Left ventricle myocardium superior (tissue), 1 donor: ENCODE measurements at regions not wholly inside any gene's neighbourhood (a gene's known extent, or its start where the extent isn't known, plus 50 kb on each side); places are given as distances from the start of the nearest gene placed in this dataset.

ENCODE experiments used
- ATAC-seq: fragments of 200-7000 bp; cut with Tn5 transposase; one replicate; pipeline ENCODE4 v1.9.1; 2020; ENCODE audit warnings: mild to moderate bottlenecking, moderate library complexity
- DNase-seq: peaks from one replicate; pipeline ENCODE4 v3.0.0-alpha.2; 2020
- intact Hi-C: fragments of 100-400 bp; cut with micrococcal nuclease; formaldehyde crosslinking; loops from one replicate; pipeline ENCODE4 v1.11.0; 2022
- donor health status: DM: no; HTN: yes; CAD: no; lungs with severe emphysema.

DNA sequence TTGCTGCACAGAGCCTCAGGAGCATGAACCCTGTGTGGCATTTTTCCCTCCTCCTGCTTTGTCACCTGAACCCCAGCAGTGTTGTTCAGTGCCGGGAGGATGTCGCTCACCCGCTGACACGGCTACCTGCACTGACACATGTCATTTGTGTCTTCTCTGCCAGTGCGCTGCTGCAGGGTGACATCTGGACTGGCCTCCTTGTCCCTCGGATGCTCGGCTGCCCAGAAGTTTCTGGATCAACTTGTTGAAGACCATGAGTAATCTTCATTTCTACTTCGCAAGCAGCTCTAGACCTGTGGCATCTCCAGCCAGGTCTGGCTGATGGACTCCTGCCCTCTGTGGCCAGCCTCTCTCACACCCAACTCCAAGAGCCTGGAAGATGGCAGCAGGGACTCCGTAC, 311.1 kb upstream of the C2CD4B start:
- intact Hi-C loops = no loop called here
- ATAC-seq (no peak), DNase-seq (no peak)

DNA sequence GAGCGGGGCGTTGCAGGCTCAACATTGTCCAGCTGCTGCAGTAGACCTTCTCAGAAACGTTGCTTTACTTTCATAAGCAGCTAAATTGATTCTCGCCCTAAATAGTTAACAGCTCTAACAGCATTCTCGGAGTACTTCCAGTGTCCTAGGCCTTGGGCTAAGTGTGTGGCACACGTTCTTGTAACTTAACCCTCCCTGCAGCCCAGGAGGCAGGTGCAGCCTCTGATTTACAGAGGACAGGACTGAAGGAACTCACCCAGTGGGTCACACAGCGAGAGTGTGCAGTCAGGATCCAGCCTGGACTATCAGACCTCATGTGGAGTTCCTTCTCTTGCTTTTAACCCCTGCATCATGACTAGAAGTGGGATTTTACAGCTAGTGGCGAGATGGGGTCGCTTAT, 312.8 kb upstream of the C2CD4B start:
- DNase-seq (no peak), ATAC-seq (no peak)
- intact Hi-C loops = no loop called here

DNA sequence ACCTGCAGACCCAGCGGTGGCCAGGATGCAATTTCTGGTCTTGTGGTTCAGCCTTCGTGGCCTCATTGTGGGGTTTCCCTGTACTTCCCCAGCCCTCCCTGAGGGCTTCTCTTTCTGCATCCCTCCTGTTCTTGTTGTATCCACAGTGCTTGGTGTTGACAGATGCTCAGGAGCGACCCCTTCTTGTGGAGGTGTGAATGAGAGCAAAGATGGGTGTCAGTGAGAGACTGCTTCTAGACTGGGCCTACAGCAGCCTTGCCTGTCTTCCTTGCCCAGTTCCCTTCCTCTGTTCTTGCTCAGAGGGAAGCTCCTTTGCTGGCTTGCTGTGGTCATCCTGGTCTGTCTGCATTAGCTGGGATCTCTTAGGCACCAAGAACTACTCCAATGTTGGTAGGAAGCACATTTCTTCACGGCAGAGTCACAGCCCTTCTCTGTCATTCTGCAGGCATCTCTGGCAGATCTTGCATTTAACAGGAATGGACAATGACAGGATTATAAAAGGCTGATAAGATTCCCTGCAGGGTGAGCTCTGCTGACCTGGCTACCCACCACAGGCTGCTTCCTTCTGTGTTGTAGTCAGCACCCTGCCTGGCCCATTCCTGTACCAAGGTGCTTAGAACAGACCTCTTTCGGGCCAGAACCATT, 317.8 kb upstream of the C2CD4B start:
- intact Hi-C loops = no loop called here
- DNase-seq = no peak
- ATAC-seq = peak; percentile 48

DNA sequence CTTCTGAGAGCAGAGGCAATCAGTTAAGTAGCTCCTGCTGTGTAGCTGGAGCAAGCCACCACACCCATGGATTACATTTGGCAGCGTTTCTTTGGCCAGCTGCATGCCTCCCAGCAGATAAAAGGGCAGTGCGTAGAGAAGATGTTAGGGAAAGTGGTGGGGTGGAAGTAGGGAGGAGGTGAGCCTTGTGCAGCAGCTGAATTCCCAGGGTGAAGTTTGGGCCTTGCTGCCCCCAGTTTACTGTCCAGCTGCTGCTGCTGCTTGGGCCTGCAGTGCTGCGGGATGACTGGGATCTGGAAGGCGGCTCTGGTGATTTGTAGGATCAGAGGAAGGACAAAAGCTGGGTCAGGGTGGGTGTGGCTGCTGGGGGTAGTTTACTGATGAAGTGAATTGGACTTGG, 318.7 kb upstream of the C2CD4B start:
- intact Hi-C loops = no loop called here
- ATAC-seq (peak; percentile 93), DNase-seq (peak; percentile 47)

DNA sequence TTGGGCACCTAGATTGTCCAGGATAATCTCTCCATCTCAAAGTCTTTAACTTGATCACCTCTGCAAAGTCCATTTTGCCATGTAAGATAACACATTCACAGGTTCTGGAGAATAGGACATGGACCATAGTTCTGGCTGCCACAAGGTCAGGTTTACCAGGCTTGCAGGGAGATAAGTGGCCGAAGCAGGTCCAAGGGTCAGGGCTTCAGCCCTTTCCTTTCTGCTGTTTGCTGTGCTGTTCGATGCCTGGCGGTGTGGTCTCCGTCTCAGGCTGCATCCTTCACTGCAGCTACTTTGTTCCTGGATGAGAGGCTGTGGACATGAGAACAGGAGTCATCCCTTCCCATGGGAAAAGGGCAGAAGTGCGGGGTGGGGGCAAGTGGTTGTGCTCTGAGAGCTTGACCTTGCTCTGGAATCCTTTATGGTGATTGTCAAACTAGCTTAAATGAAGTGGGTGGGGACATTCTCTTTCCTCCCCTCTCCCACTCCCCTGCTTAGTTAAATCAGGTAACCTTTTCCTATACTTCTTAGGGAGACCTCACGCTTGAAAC, 320.2 kb upstream of the C2CD4B start:
- intact Hi-C loops = no loop called here
- ATAC-seq = no peak
- DNase-seq = no peak

DNA sequence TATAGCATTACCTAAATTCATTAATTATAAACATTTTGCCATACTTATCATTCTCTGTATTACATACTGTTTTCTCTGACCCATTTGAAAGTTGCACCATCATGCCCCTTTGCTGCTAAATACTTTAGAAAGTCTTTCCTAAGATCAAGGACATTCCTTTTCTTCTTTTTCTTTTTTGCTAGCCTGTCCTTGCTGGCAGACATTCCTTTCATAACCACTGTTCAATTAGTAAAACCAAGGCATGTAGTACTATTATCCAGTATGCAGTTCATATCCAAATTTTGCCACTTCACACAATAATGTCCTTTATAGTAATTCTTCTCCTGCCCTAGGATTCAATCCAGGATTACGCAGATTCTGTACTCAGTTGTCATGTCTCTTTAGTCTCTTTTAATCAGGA, 321.0 kb upstream of the C2CD4B start:
- ATAC-seq = no peak
- intact Hi-C loops = no loop called here
- no peak for DNase-seq

DNA sequence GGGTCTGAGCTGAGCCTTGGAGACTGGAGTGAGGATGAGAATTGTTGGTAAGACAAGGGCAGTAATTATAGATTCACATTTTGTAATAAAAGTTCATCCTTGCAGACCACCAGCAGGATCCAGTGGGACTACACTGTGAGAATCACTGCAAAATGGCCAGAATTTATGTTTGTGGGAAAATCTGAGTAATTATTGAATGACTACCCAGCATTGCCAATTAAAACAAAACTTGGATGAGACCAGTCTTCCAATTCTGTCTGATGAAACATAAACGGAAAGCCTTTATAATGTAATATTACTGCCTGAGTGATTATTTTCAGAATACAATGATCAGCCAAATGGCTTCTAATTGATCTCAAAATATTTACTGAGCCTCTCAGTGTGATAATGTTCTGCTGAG, 323.3 kb upstream of the C2CD4B start:
- DNase-seq (no peak), ATAC-seq (no peak)
- intact Hi-C loops = no loop called here

DNA sequence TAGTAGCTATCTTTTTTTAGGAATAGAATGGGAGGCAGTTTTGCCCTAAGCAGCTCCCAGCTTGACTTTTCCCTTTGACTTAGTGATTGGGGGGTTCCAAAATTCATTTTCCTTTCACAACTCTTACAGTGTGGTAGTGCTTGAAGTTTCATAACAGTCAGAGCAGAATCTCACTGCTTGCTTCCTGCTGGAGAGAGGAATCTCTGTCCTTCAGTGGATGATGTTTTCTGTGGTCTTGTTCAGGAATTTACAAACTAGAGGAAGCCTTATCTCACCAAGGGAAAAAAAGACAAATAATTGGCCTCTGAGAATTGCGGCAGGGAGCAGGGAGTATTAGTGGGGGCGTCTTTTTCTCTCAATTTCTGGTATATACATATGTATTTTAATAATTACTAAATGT, 326.6 kb upstream of the C2CD4B start:
- intact Hi-C loops = no loop called here
- ATAC-seq = no peak
- DNase-seq = no peak

DNA sequence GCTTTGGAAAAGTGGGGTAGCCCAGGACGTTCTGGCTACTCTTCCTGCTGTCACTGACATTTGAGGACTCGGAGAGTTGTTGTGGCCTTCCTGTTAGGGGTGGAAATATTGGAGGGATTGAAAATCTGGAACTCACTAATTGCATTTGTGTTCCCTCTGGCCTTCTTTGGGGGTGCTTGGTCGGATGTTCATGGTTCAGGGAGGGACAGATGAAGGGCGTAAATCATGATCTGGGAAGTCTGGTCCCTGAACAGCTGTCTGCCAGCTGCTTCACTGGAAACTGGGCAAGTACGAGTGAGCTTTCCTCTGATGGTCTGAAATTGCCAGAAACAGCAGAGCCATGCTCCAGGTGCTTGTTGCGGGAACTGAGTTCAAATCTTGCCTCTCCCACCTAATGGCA, 327.8 kb upstream of the C2CD4B start:
- DNase-seq (peak; percentile 56), ATAC-seq (peak; percentile 60)
- intact Hi-C loops = no loop called here

DNA sequence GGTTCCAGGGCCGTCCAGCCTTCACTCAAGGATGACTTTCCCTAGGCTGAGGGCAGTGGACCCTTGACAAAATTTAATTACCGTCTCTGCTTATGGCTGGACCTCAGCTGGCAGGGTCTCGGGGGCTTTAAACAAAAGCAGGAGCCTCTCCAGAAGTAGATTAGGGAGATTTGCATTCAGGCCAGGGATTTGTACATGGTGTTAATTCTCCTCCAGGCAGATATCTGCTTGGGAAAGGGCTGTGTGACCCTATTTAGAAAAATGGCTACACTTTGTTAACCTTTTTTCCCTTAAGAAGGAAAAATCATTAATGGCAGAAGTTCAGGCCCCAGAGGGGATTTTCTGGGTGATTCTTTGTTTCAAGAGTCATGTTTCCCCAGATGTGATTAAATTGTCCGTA, 329.1 kb upstream of the C2CD4B start:
- DNase-seq (no peak), ATAC-seq (peak; percentile 37)
- intact Hi-C loops = no loop called here

DNA sequence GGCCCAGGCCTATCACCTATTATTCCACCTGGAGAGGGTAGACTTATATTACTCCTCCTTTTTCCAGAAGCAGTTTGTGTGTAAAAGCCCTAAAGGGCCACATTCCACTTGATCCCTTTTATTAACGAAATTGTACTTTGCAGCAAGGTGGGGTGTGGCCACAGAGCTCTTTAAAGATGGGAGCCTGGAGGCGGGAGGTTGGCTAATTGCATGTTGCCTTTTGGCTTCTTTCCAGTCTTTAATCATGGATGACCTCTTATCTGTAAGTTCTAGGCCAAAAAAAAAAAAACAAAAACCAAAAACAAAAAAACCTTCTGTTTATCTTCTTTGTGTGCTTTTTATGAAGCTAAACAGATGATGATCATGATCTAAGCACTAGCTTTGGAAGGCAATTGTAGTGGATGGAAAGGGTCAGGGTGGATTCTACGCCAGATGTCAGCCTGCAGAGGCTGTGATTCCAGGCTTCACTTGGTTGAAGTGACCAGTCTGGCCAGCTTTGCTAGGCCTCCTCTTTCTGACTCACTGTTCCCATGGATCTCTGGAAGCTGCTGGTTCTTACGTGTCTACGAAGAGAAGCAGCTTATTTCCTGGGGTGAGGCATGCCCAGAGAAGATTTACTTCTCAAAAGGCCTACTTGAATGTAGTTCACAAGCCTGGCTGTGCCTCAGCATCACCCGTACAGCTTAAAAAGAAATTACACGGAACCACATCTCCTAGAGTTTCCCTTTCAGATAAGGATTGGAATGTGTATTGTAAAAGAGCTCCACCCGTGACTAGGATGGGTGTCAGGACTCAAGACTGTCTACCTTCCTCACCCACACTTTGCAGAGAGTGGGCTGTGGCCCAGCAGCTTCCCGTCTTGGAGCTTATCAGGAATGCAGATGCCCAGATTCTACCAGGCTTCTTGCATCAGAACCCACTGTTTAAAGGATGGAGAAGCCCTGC, 330.9 kb upstream of the C2CD4B start:
- no peak for DNase-seq
- intact Hi-C loops = no loop called here
- ATAC-seq = peak; percentile 85

DNA sequence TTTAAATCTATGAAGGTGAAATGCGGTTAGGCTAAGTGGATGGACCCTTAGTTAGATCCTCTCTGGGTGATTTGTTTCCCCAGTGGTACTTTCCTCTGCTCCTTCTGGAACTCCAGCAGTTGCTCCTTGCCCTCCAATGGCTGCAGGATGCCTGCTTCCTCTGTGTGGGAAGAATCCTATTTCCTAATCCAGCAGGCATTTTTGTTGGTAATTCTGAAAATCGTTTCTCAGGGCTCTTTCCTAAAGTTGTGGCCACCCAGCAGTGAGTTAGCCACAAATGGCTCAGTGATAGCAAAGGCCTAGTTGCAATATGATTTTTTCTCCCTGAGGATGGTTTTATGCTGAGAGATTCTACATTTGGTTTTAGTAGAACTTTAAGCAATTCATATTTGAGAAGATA, 332.3 kb upstream of the C2CD4B start:
- intact Hi-C loops = no loop called here
- no peak for ATAC-seq
- no peak for DNase-seq

DNA sequence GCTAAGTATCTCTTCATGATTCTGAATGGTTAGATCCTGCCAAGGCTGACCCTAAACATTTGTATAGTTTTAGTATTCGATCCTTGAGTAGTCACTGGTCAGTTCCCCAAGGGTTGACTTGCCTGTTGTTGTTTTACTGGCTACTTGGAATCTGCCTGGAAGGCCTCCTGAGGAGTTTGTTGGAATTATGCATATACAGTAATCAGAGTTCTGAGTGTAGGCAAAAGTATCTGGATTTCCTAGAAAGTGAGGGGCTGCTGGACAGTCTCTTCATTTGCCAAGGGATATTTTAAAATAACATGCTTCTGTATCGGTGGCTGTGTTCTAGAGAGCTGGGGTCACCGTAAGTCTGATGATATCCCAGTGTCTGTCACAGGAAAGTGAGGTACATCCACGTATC, 333.2 kb upstream of the C2CD4B start:
- intact Hi-C loops = no loop called here
- DNase-seq (no peak), ATAC-seq (no peak)

DNA sequence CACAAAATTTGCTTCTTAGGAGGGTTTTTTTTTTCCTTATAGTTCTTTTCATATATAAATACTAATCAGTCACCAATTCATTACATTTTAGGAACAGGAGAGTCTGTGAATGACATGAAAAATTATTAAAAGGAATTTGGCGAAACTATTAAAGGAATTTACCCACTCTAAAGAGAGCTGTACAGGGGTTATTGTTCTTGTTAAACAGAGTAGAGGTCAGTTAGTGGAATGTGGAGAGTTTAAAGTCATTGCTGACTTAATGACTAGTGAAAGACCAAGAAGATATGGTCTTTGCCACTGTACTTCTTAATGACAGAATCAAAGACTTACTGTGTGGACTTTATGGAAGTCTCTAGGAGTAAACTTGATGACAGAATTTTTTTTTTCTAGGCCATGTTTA, 333.6 kb upstream of the C2CD4B start:
- intact Hi-C loops = no loop called here
- ATAC-seq (no peak), DNase-seq (no peak)

DNA sequence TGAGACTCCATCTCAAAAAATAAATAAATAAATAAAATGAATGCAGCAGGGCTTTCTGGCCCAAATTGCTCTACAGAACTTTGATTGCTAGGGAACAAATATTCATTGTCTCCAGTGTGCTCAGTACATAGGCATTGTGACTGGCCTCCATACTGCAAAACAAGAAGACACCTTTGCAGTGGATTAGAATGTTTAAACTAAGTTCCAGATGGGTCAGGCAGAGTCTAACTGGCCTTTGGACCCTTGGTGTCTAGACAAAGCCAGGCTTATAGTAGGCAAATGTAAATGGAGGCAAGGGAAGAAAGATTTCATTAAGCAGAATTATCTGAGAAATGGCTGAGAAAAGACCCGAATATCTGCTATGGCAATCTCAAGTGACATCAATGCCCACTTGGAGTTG, 335.2 kb upstream of the C2CD4B start:
- intact Hi-C loops = no loop called here

DNA sequence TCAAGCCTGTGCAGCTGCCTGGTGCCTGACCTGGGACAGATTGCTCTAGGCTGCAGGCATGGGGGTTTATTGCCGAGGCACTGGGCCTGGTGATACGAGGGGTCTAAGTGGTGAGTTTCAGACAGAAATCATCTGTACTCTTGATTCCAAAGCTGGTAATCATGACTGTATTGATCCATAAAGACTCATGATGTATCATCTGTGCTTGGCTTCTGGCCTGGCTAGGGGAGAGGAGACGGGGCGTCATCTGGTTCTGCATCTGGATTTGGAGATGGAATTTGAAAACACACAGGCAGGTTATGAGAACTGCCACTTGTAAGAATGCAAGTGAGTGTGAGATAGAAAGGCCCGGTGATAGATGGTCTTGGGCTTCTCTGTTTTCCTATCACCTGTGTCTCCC, 337.4 kb upstream of the C2CD4B start:
- ATAC-seq (no peak), DNase-seq (no peak)
- intact Hi-C loops = no loop called here

More for the DNA sequence above, 335.2 kb upstream of the C2CD4B start:
- no peak for DNase-seq
- ATAC-seq = no peak

DNA sequence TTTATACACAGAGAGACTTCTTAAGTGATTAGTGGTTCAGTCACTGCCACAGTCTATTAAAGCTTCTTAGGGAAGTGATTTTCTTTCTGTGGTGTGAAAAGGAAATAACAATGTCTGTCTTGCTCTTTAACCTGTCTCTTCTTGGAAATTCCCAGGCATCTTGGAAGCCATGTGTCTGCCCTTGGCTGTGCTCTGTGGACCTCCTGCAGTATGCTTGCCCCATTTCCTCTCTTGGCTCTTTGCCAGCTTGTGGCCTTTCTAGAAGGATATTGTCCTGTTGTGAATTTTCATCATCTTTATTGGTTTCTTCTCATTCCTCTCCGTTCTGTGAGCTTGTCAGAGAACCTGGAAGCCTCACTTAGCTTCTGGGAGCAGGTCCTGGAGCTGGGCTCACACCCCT, 338.4 kb upstream of the C2CD4B start:
- no peak for DNase-seq
- ATAC-seq = no peak
- intact Hi-C loops = no loop called here

DNA sequence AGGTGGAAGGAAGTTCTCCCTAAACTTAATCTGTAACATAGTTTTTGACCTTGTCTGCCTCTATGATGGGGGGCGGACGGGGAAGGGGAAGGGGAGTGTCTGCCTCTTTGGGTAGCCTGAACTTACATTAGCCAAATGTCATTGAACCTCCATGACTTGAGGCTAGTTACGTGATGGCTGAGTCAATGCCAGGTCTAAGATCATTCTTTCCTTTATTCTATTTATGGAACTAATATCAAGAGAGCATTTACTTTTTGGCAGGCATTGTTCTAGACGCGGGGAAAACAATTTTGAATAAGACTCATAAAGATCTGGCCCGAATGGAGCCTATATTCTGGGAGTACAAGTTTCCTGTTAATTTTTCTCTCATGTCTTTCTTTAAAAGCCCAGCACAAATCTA, 340.7 kb upstream of the C2CD4B start:
- no peak for DNase-seq
- peak; percentile 74 for ATAC-seq
- intact Hi-C loops = loop anchor here (2.0 kb wide), 1 partner anchor 43 kb away; no protein-coding TSS in a partner anchor

DNA sequence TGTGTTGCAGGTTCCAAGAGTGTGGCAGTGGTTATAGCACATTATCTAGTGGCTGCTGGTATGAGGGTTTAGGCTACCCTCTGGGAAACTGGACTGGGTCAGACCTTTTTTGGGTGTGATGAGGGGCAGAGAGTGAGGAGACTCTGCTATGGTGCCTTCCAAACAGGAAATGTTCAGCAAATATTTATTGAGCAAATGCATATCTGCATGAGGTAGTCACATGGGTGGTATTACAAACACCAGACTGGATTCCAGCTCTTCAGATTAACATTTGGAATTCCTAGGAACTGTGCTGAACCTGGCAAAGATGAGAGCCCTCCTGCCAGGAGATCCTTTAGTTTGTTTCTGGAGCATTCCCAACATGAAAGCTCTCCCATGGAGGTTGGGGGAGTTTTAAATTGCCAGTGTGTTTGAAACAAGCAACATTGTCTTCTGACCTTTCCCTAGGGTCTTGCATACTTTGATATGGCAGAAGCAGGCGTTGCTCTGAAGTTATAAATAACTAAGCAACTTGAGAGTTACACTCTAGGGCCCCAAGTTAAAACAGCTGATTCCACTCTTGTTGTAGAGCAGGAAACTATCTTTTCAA, 341.2 kb upstream of the C2CD4B start:
- intact Hi-C loops = loop anchor here (2.0 kb wide), 1 partner anchor 44 kb away; no protein-coding TSS in a partner anchor
- DNase-seq = no peak
- ATAC-seq = peak; percentile 73

DNA sequence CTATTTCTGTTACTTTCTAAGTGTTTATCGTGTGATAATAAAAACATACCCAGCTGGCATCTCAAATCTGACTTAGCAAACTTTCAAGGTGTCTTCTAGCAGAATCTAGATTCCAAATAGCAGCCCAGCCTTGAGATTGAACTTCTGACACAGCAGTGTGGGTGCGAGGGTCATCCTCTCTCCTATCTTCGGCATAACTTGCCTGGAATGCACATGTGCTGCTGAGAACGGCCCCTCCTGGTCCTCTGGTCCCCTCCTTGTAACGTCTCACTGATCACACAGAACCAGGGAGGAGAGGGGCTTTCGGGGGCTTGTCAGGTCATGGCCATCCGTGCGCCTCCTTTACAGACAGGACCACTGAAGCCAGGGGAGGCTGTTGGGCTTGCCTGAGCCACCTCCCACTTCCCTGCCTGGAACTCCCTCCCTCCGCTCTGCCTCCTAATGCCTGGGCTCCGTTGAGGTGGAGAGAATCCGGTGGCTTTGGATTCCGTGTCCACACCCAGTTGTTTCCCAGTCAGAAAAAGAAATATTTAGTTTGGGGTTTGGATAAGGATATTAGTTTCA, 344.4 kb upstream of the C2CD4B start:
- intact Hi-C loops = no loop called here
- ATAC-seq (no peak), DNase-seq (no peak)
